GM21526 (cell line): ENCODE measurements at regions not wholly inside any gene's neighbourhood (a gene's known extent, or its start where the extent isn't known, plus 50 kb on each side); places are given as distances from the start of the nearest gene placed in this dataset.
"Not testable (repeated sequence)": the region's sequence is repeated elsewhere in the genome, so short reads cannot be mapped to it uniquely, and the experiment has no call there.

Experiments used
- ATAC-seq: cut with Tn5 transposase; IDR thresholded peaks from one replicate; pipeline ENCODE4 v1.9.1; 2021; ENCODE audit warnings: moderate library complexity; ENCODE audit not compliant: unreplicated experiment, low FRiP score

DNA sequence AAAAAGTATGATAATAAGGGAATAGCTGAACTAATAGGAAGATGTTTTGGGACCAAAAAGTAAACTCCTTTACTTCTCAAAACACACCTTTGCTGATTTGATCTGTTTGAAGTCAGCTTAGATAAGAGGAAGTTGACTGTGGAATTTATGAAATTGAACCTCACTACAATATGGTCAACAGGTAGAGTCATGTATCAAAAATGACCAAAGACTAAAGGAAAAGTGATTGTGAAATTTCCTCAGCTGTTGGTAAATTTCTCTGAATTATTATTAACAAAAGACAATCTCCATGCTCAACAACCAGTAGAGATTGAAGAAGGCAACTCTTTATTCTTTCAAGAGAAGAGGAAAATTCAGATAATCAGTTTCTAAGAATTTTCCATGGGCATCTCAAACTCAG is 826.5 kb downstream of the KCNA4 start:
- ATAC-seq: no peak

DNA sequence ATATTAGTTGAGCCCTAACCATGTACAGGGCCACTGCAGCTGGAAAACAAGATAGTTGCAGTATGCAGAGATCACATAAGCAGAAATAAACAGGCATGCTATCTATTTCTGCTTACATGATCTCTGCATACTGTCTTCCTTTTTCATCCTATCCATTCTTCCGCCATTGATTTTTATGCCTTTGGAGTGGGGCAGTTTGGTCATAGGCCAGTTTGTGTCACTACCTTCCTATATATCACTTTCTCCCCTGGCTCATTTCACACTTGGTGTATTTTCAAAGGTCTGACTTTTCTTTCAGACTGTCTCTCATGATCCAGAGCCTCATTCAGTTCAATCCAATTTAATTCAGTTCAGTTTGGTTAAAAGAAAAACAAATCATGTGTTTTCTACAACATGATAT is 829.6 kb downstream of the KCNA4 start:
- ATAC-seq: no peak

GRCh38 chr11:29184939-29185890 is 831.6 kb downstream of the KCNA4 start:
- no peak for ATAC-seq

DNA sequence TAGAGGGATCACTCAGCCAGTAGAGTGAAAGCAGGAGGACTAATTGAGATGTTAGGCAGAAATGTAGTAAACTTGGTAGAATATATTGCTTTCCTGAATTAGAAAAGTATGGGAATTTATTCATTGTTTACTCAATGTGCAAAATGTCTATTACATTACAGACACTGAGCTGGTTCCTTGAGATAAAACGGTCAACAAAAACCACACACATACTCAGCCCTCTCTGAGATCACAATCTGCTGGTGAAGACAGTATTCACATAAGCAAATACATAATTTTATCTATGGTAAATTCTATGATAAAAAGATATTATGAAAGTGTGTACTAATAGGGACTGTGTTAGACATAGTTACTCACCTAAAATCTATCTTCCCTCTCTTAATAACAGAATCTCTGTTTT is 833.5 kb downstream of the KCNA4 start:
- ATAC-seq: no peak

GRCh38 chr11:29173660-29174062 is 843.2 kb downstream of the KCNA4 start:
- ATAC-seq: no peak

GRCh38 chr11:29171360-29171950 is 845.4 kb downstream of the KCNA4 start:
- no peak for ATAC-seq

DNA sequence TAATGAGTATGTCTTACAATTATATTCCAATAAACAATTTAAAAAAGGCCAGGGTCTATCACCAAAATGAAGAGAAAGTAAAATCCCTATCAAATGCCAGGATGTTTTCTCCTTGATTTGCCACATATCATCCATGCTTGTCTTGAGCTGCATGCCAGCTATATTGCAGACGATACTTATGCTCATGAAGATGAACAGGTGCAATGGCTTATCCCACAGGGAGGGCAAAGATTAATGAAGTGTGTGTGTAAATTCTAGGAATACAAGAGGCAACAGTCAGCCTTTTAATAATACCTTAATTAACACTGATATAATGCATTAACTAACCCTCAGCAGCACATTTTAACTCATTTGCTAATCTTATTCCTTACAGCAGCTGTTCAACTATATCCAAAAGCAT is 850.5 kb downstream of the KCNA4 start:
- ATAC-seq: no peak

DNA sequence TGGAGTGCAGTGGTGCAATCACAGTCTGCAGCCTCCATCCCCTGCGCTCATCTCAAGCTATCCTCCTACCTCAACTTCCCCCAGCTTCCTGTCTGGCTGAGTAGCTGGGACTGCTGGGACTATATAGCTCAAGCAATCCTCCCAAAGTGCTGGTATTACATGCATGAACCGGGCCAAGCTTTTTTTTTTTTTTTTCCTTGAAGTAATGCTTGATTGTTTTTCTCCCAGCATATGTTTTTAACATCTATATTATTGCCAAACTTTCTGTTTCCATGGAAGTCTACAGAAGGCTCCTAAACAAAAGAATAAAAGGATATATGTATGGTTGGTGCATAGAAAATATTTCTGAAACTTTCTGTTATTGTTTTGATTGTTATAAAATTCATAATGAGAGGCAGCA is 853.6 kb downstream of the KCNA4 start:
- ATAC-seq: no peak

GRCh38 chr11:29162491-29162890 is 854.3 kb downstream of the KCNA4 start:
- no peak for ATAC-seq

- no peak for ATAC-seq
Observed at GRCh38 chr11:29161191-29161590, 855.6 kb downstream of the KCNA4 start.

GRCh38 chr11:29159552-29160465 is 857.0 kb downstream of the KCNA4 start:
- no peak for ATAC-seq

- no peak for ATAC-seq
Observed at GRCh38 chr11:29153078-29153477, 863.8 kb downstream of the KCNA4 start.

GRCh38 chr11:29142573-29142972 is 874.3 kb downstream of the KCNA4 start:
- ATAC-seq: not testable (repeated sequence)

- no peak for ATAC-seq
Observed at GRCh38 chr11:29135504-29135903, 881.3 kb downstream of the KCNA4 start.

- ATAC-seq: no peak
Observed at GRCh38 chr11:29131055-29131454, 885.8 kb downstream of the KCNA4 start.

GRCh38 chr11:29129844-29130243 is 887.0 kb downstream of the KCNA4 start:
- no peak for ATAC-seq

DNA sequence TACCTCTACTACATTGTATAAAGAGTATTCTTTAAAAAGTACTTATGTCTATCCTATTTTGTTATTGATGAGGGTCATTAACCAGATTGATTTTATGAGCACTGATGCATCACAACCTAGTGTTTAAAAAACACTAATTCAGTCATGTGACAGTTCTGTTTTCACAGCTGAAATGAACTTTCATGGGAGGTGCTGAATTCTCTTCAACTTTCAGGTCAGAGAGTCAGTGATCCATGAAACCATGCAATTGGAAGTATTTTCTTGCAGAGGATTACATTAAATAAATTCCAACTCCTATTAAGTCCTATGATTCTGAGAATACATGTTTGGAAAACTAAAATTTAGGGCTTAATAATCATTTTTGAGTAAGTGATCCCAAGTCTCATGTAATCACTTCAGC is 889.4 kb downstream of the KCNA4 start:
- ATAC-seq: no peak

GRCh38 chr11:29125606-29126005 is 891.2 kb downstream of the KCNA4 start:
- ATAC-seq: no peak

GRCh38 chr11:29124470-29124869 is 892.4 kb downstream of the KCNA4 start:
- no peak for ATAC-seq

- no peak for ATAC-seq
Observed at GRCh38 chr11:29119707-29120618, 896.9 kb downstream of the KCNA4 start.
